HUES48 (cell line): ENCODE measurements at regions not wholly inside any gene's neighbourhood (a gene's known extent, or its start where the extent isn't known, plus 50 kb on each side); places are given as distances from the start of the nearest gene placed in this dataset.

Source experiments
- H3K27ac ChIP-seq: one replicate; pipeline ENCODE4 v1.7.0; 2013; ENCODE audit warnings: low read depth, low read length, inconsistent platforms
- H3K27me3 ChIP-seq: 2 replicates; pipeline ENCODE4 v1.6.1; 2013; ENCODE audit warnings: mild to moderate bottlenecking, low read length; ENCODE audit not compliant: control insufficient read depth, insufficient read depth
- H3K36me3 ChIP-seq: 2 replicates; pipeline ENCODE4 v1.6.1; 2013; ENCODE audit warnings: low read length; ENCODE audit not compliant: control insufficient read depth, insufficient read depth
- H3K4me1 ChIP-seq: 2 replicates; pipeline ENCODE4 v1.6.1; 2013; ENCODE audit warnings: mild to moderate bottlenecking, low read length; ENCODE audit not compliant: control insufficient read depth, insufficient read depth
- H3K4me3 ChIP-seq: 2 replicates; pipeline ENCODE4 v1.5.1; 2013; ENCODE audit warnings: mild to moderate bottlenecking, low read depth, low read length
- H3K9ac ChIP-seq: 2 replicates; pipeline ENCODE4 v1.6.1; 2013; ENCODE audit warnings: mild to moderate bottlenecking, low read depth, low read length, moderate library complexity
- H3K9me3 ChIP-seq: 2 replicates; pipeline ENCODE4 v1.6.1; 2013; ENCODE audit warnings: low read length; ENCODE audit not compliant: control insufficient read depth, insufficient read depth

DNA sequence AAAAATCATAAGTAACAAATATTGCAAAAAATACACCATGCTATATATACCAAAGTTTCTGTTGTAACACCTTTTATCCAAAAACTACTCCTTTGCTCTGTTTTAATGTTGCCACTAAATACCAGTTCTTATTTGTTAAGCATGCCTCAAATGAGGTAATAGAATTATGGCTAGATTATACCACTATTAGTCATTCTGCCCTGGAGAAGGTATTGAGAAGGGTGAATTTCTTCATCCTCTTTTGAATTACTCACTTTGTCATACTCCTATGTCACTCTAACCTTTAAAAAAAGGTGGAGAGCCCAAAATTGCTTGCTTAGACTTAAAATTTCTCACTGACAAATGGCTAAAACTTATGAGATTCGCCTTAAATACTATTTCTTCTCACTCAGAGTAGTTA, 750.9 kb downstream of the MAT2B start:
- H3K36me3 ChIP-seq: no peaks in the 10 kb centered on the region
- H3K27me3 ChIP-seq: no peaks in the 10 kb centered on the region
- H3K9me3 ChIP-seq: no peaks in the 10 kb centered on the region
- peaks cover 13% of the 10 kb centered on the region for H3K4me1 ChIP-seq
- H3K4me3 ChIP-seq: no peak overlapping the region
- no peak overlapping the region for H3K9ac ChIP-seq
- no peak overlapping the region for H3K27ac ChIP-seq

DNA sequence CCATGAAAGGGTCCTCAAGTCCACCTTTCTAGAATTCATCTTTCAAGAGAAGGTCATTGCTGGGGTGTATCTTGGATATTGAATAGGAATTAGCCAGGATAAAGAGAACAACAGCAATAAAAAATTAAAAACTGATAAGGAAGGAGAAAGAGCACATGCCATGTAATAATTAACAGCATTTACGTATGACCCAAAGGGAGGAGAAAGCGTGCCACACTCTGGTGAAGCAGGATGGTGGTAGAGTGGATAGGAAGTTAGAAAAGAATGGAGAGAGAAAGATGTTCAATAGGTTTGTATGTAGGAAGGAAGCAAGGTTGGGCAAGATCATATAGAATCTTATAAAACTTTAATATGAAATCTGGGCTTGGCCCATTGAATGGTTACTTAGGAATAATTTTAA, 751.5 kb downstream of the MAT2B start:
- no peaks in the 10 kb centered on the region for H3K27me3 ChIP-seq
- no peaks in the 10 kb centered on the region for H3K9me3 ChIP-seq
- no peak overlapping the region for H3K4me3 ChIP-seq
- no peak overlapping the region for H3K27ac ChIP-seq
- peaks cover 13% of the 10 kb centered on the region for H3K4me1 ChIP-seq
- H3K9ac ChIP-seq: no peak overlapping the region
- H3K36me3 ChIP-seq: no peaks in the 10 kb centered on the region

GRCh38 chr5:164265566-164265965, 760.1 kb downstream of the MAT2B start:
- H3K27me3 ChIP-seq: no peaks in the 10 kb centered on the region
- H3K9me3 ChIP-seq: no peaks in the 10 kb centered on the region
- H3K9ac ChIP-seq: no peak overlapping the region
- H3K27ac ChIP-seq: no peak overlapping the region
- H3K4me1 ChIP-seq: no peaks in the 10 kb centered on the region
- no peaks in the 10 kb centered on the region for H3K36me3 ChIP-seq
- H3K4me3 ChIP-seq: no peak overlapping the region

GRCh38 chr5:164266571-164266970, 761.2 kb downstream of the MAT2B start:
- Histone ChIP-seq H3K9me3 (no peaks in the 10 kb centered on the region), H3K4me3 (no peak overlapping the region), H3K27ac (no peak overlapping the region), H3K9ac (no peak overlapping the region), H3K4me1 (no peaks in the 10 kb centered on the region), H3K27me3 (no peaks in the 10 kb centered on the region), H3K36me3 (no peaks in the 10 kb centered on the region)

- Histone ChIP-seq H3K9ac (no peak overlapping the region), H3K27ac (no peak overlapping the region), H3K36me3 (no peaks in the 10 kb centered on the region)
Observed at GRCh38 chr5:164277720-164278119, 772.3 kb downstream of the MAT2B start.

DNA sequence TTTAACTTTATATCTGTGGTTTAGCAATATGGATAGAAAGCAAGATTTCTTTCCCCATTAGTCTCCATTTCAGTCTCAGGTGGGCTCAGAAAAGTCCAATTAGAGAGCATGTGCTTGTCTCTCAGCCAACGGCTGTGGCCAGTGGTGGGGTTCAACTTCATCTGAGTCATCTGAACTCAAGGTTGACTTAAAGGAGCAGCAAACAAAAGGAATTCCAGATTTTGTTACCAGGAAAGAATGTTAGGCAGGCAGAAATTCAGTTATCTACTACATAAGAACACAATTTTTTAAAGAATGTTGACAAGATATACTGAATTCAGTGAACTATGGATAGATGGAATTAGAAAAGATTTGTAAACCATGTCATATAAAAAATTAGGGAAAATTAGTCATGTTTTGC, 784.1 kb downstream of the MAT2B start:
- H3K9me3 ChIP-seq: no peaks in the 10 kb centered on the region
- H3K4me1 ChIP-seq: no peaks in the 10 kb centered on the region
- no peaks in the 10 kb centered on the region for H3K27me3 ChIP-seq
- no peak overlapping the region for H3K27ac ChIP-seq
- H3K4me3 ChIP-seq: no peak overlapping the region
- no peak overlapping the region for H3K9ac ChIP-seq
- no peaks in the 10 kb centered on the region for H3K36me3 ChIP-seq

More at GRCh38 chr5:164277720-164278119, 772.3 kb downstream of the MAT2B start:
- 0 out of 2 replicates have a peak, but pooled peaks cover 5% of the 10 kb centered on the region for H3K4me1 ChIP-seq
- no peaks in the 10 kb centered on the region for H3K27me3 ChIP-seq
- H3K9me3 ChIP-seq: no peaks in the 10 kb centered on the region
- H3K4me3 ChIP-seq: no peak overlapping the region

DNA sequence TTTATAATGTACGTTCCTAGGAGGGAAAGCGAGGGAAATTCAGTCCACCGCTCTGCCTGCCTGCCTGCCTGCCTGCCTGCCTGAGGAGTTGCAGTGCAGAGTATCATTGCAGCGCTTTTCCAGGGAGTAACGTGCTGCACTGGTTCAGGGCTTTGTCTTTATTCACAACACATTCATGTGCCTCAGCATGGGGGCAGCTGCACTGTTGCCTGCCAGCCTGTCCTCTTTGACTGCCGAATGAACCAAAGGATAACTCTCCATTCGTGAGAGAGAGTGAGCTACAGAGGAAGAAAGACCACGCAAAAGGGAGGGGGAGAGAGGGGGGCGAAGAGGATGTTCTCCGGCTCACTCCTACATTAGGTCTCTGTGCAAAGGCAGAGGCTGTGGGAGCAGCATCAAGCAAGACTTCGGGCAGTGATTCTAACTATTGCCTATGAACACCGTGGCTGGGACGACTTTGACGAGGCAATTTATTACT, 791.2 kb downstream of the MAT2B start:
- H3K9ac ChIP-seq: 0 out of 2 replicates have a peak overlapping the region, but pooled peaks have one; percentile 28
- H3K9me3 ChIP-seq: no peaks in the 10 kb centered on the region
- no peaks in the 10 kb centered on the region for H3K27me3 ChIP-seq
- H3K27ac ChIP-seq: peak overlapping the region; percentile 48
- H3K36me3 ChIP-seq: no peaks in the 10 kb centered on the region
- H3K4me1 ChIP-seq: peaks cover 10% of the 10 kb centered on the region
- peak overlapping the region; percentile 43 for H3K4me3 ChIP-seq

- Histone ChIP-seq H3K4me1 (peaks cover 10% of the 10 kb centered on the region), H3K36me3 (no peaks in the 10 kb centered on the region), H3K27me3 (no peaks in the 10 kb centered on the region), H3K4me3 (no peak overlapping the region), H3K27ac (no peak overlapping the region), H3K9me3 (no peaks in the 10 kb centered on the region), H3K9ac (no peak overlapping the region)
Observed at GRCh38 chr5:164298165-164298564, 792.7 kb downstream of the MAT2B start.

GRCh38 chr5:164300295-164300694, 794.9 kb downstream of the MAT2B start:
- Histone ChIP-seq H3K36me3 (no peaks in the 10 kb centered on the region), H3K4me3 (no peak overlapping the region), H3K9me3 (no peaks in the 10 kb centered on the region), H3K9ac (no peak overlapping the region), H3K4me1 (peaks cover 10% of the 10 kb centered on the region), H3K27me3 (no peaks in the 10 kb centered on the region), H3K27ac (no peak overlapping the region)

- H3K9me3 ChIP-seq: no peaks in the 10 kb centered on the region
- no peak overlapping the region for H3K27ac ChIP-seq
- no peak overlapping the region for H3K4me3 ChIP-seq
- no peaks in the 10 kb centered on the region for H3K36me3 ChIP-seq
- no peaks in the 10 kb centered on the region for H3K27me3 ChIP-seq
- no peak overlapping the region for H3K9ac ChIP-seq
- peaks cover 9% of the 10 kb centered on the region for H3K4me1 ChIP-seq
Observed at GRCh38 chr5:164301136-164301535, 795.7 kb downstream of the MAT2B start.

DNA sequence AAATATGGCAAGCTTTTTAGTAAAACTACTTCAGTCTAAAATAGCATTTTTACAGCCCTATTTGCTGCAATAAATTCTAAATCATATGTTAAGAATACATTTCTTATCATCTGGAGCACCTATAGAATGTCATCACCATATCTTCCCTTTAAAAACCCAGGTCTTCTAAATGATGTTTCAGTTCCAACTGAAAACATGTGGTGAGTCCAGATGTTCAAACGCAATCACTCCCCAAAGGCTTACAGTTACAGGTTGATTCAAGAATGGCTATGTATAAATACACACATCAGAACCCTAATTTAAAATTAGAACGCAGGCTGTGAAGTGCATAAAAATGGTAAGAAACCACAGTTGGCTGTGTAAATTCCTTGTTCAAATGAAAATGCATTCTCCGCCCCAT, 796.3 kb downstream of the MAT2B start:
- H3K27ac ChIP-seq: no peak overlapping the region
- H3K36me3 ChIP-seq: no peaks in the 10 kb centered on the region
- H3K4me1 ChIP-seq: peaks cover 5% of the 10 kb centered on the region

More for the DNA sequence above, 796.3 kb downstream of the MAT2B start:
- H3K9me3 ChIP-seq: no peaks in the 10 kb centered on the region
- no peak overlapping the region for H3K9ac ChIP-seq
- no peaks in the 10 kb centered on the region for H3K27me3 ChIP-seq
- H3K4me3 ChIP-seq: no peak overlapping the region
